SK-N-SH treated with all-trans-retinoic acid at 6 μM for 48 hours (cell line): ENCODE measurements at regions not wholly inside any gene's neighbourhood (a gene's known extent, or its start where the extent isn't known, plus 50 kb on each side); places are given as distances from the start of the nearest gene placed in this dataset.

Experiments
- ARNTL ChIP-seq: fragments of 450-650 bp; formaldehyde crosslinking; IDR thresholded peaks from 2 replicates; pipeline ENCODE4 v1.5.0; 2020; ENCODE audit warnings: low read depth, mild to moderate bottlenecking, moderate library complexity, borderline replicate concordance
- OSR1 ChIP-seq: fragments of 250-450 bp; sonication (Bioruptor Pico); IDR thresholded peaks from 2 replicates; pipeline ENCODE4 v1.8.0; 2022; ENCODE audit warnings: moderate library complexity, mild to moderate bottlenecking, inconsistent platforms
- PPARA ChIP-seq: fragments of 250-450 bp; sonication (Bioruptor Pico); IDR thresholded peaks from 2 replicates; pipeline ENCODE4 v1.5.0; 2020; ENCODE audit warnings: mild to moderate bottlenecking, borderline replicate concordance
- RARB ChIP-seq: fragments of 250-450 bp; sonication (Bioruptor Pico); IDR thresholded peaks from 2 replicates; pipeline ENCODE4 v1.8.0; 2021; ENCODE audit warnings: mild to moderate bottlenecking, moderate library complexity
- SNAI2 ChIP-seq: fragments of 250-450 bp; sonication (Bioruptor Pico); IDR thresholded peaks from 2 replicates; pipeline ENCODE4 v1.5.0; 2020; ENCODE audit warnings: mild to moderate bottlenecking, moderate library complexity
- TOX ChIP-seq: fragments of 250-450 bp; sonication (Bioruptor Pico); IDR thresholded peaks from 2 replicates; pipeline ENCODE4 v1.8.0; 2021; ENCODE audit warnings: mild to moderate bottlenecking, moderate library complexity, borderline replicate concordance
- ZC3H10 ChIP-seq: fragments of 250-450 bp; sonication (Bioruptor Pico); IDR thresholded peaks from 2 replicates; pipeline ENCODE4 v1.5.1; 2021; ENCODE audit warnings: mild to moderate bottlenecking, moderate library complexity
- ZNF565 ChIP-seq: fragments of 450-650 bp; formaldehyde crosslinking; conservative IDR thresholded peaks from 2 replicates; pipeline ENCODE4 v1.5.0; 2020; ENCODE audit warnings: low read depth, mild to moderate bottlenecking, moderate library complexity
- ZNF70 ChIP-seq: fragments of 450-650 bp; formaldehyde crosslinking; IDR thresholded peaks from 2 replicates; pipeline ENCODE4 v1.5.0; 2020; ENCODE audit warnings: mild to moderate bottlenecking, moderate library complexity
- TF ChIP-seq, protein P1 (sequence below): fragments of 250-450 bp; sonication (Bioruptor Pico); IDR thresholded peaks from 2 replicates; pipeline ENCODE4 v1.5.1; 2020; ENCODE audit warnings: low read depth, mild to moderate bottlenecking, moderate library complexity
- TF ChIP-seq, protein P2 (sequence below): fragments of 250-450 bp; sonication (Bioruptor Pico); IDR thresholded peaks from 2 replicates; pipeline ENCODE4 v1.8.0; 2020; ENCODE audit warnings: mild to moderate bottlenecking, moderate library complexity, borderline replicate concordance
- TF ChIP-seq, protein P3 (sequence below): fragments of 250-450 bp; sonication (Bioruptor Pico); IDR thresholded peaks from 2 replicates; pipeline ENCODE4 v1.5.1; 2021; ENCODE audit warnings: mild to moderate bottlenecking, moderate library complexity

DNA sequence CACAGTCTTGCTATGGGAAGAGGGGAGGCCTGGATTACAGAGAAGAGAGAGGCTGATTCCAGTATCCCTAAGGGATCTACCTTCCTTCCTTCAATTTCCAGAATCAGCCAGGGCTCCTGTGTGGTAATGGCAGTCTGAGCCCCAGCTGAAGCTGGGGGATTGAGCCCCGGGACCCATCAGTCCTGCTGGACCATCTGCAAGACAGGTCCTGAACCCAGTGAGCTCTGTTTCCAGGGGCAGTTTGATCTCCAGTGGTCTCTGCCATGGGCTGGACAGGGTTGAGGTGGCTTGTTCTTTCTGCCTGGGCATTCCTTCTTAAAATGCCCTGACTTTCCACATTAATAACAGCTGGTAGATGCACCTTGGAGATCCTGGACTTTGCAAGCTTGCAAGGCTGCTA lies 685.2 kb downstream of the TBL1XR1 start:
- no peak for TF ChIP-seq PPARA (CRISPR knock-in tag)
- no peak for TF ChIP-seq ZNF70 (CRISPR knock-in tag)
- TF ChIP-seq, protein P1, sequence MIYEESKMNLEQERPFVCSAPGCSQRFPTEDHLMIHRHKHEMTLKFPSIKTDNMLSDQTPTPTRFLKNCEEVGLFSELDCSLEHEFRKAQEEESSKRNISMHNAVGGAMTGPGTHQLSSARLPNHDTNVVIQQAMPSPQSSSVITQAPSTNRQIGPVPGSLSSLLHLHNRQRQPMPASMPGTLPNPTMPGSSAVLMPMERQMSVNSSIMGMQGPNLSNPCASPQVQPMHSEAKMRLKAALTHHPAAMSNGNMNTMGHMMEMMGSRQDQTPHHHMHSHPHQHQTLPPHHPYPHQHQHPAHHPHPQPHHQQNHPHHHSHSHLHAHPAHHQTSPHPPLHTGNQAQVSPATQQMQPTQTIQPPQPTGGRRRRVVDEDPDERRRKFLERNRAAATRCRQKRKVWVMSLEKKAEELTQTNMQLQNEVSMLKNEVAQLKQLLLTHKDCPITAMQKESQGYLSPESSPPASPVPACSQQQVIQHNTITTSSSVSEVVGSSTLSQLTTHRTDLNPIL (CRISPR knock-in tag), result no peak
- no peak for TF ChIP-seq TOX (CRISPR knock-in tag)
- no peak for TF ChIP-seq RARB
- no peak for TF ChIP-seq ZNF565 (CRISPR knock-in tag)
- TF ChIP-seq, protein P2, sequence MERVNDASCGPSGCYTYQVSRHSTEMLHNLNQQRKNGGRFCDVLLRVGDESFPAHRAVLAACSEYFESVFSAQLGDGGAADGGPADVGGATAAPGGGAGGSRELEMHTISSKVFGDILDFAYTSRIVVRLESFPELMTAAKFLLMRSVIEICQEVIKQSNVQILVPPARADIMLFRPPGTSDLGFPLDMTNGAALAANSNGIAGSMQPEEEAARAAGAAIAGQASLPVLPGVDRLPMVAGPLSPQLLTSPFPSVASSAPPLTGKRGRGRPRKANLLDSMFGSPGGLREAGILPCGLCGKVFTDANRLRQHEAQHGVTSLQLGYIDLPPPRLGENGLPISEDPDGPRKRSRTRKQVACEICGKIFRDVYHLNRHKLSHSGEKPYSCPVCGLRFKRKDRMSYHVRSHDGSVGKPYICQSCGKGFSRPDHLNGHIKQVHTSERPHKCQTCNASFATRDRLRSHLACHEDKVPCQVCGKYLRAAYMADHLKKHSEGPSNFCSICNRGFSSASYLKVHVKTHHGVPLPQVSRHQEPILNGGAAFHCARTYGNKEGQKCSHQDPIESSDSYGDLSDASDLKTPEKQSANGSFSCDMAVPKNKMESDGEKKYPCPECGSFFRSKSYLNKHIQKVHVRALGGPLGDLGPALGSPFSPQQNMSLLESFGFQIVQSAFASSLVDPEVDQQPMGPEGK (CRISPR knock-in tag), result no peak
- TF ChIP-seq SNAI2, result no peak
- TF ChIP-seq ARNTL (CRISPR knock-in tag), result no peak
- TF ChIP-seq ZC3H10 (CRISPR knock-in tag), result no peak
- TF ChIP-seq OSR1 (CRISPR knock-in tag), result no peak
- TF ChIP-seq, protein P3, sequence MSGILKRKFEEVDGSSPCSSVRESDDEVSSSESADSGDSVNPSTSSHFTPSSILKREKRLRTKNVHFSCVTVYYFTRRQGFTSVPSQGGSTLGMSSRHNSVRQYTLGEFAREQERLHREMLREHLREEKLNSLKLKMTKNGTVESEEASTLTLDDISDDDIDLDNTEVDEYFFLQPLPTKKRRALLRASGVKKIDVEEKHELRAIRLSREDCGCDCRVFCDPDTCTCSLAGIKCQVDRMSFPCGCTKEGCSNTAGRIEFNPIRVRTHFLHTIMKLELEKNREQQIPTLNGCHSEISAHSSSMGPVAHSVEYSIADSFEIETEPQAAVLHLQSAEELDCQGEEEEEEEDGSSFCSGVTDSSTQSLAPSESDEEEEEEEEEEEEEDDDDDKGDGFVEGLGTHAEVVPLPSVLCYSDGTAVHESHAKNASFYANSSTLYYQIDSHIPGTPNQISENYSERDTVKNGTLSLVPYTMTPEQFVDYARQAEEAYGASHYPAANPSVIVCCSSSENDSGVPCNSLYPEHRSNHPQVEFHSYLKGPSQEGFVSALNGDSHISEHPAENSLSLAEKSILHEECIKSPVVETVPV (CRISPR knock-in tag), result no peak
